ENCODE measurements at regions not wholly inside any gene's neighbourhood (a gene's known extent, or its start where the extent isn't known, plus 50 kb on each side); places are given as distances from the start of the nearest gene placed in this dataset.

DNA sequence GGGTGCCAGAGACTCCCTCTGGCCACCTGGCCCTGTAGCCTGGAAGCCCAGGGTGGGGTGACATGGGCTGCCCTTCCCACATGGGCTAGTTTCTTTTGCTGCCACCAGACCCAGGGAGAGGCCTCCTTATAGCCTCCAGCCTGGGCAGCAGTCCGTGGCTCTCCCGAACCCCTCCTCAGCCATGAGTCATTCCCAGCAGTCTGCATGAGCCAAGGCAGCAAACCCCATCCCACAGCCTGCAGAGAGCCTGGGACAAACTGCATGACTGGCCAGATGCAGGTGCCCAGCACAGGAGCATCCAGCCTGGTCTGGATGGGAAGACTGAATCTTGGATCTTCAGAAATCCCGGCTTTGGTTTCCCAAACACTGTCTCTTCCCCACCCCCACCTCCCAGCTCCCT, 75.7 kb downstream of the MRPL14 start:
- DNase-seq (ENCODE audit: low read depth, low spot score) = no peak
- no peak overlapping the region for H3K4me3 ChIP-seq (ENCODE audit: low read length)

DNA sequence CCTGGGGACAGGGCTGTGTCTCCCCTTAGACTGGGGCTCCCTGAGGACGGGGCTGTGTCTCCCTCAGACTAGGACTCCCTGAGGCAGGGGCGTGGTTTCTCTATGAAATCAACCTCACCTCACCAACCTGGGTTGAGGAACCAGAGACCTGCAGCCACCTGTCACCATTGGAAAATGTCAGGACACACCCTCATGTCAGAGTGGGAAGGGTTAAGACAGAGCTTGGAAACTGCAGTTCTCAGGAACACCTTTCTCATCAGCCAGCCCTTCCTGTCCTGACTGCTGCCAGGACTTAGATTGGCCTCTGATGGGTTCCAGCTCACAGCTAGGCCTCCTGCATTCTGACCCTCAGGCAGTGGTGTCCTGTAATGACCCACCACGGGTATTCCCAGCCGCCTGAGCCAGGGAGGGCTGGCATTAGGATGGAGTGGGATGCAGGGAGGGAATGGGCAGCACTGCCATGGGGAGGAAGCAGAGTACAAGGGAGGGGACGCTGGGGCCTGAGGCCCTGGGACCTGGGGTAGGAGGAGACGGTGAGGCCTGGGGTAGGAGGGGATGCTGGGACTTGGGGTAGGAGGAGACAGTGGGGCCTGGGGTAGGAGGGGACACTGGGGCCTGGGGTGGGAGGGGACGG, 76.3 kb downstream of the MRPL14 start:
- H3K4me3 ChIP-seq (ENCODE audit: low read length) = no peak overlapping the region
- DNase-seq (ENCODE audit: low read depth, low spot score) = no peak

DNA sequence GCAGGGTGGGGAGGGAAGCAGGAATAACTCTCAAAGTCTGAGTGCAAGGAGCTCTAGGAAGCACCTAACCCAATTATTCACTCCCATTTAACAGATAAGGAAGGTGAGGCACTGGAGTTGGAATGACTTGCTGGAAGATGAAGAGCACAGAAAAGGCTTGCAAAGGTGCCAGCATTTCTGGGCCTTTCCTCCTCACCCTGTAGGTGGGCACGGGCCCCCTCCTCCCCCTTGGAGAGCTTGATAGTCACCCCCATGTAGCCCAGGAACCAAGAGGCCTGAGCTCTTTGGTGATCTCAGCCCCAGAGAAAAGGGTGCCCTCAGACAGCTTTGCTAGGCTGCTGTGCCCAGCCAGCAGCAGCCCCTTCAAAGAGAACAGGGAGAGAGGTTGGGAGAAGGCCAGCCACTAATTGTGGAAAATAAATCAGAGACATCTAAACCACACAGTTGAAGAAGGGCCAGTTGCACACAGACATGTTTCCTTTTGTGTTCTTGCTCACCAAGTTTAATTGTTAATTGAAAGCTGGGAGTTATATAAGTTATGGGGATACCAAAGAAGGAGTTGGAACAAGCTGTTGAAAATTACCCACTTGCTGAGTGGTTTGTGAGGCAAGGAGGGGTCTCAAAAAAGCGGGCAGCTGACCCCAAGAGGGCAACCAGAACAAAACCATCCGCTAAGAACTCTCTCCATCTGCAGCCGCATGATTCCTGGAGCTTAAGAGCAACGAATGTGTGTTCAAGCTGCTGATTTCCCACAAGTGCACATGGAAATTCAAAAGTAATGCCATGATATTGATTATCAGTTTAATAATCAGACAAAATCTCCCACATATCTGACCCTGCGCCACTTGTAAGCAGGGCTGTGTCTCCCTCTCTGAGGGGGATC, 77.0 kb downstream of the MRPL14 start:
- DNase-seq (ENCODE audit: low read depth, low spot score) = no peak

DNA sequence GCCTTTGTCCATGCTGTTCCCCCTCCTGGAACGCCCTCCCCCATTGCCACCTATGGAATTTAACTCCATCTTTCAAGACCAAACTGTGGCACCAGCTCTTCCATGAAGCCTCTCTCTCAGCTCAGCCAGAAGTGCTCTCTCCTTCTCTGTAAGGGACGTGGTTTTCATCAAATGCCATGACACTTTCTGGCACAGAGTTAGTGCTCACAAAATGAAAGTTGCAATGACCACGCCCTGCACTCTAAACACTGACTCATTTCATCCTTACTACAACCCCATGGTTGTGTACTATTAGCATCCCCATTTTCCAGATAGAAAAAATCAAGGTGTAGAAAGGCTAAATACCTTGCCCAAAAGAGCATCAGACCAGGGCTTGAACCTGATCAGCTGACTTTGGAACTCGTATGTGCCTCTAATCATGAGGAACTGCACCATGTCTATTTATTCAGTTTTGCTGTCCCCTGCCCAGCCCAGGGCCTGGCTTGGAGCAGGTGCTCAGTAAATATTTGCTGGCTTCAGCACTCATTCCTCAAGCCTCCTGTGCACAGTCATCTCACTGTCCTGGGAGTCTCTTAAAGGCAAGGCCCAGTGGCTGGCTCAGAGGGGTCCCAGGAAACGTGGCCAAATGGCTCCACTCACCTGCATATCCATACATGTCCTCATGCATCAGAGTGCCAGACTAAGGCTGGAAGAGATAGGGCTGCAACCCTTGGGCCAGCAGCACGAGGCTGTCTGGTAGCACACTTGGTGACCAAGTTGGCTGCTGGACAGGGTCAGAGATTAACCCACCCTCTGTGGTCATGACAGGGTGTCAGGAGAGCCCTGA, 77.9 kb downstream of the MRPL14 start:
- no peak overlapping the region for H3K4me3 ChIP-seq (ENCODE audit: low read length)
- no peak for DNase-seq (ENCODE audit: low read depth, low spot score)

More for the DNA sequence above, 77.0 kb downstream of the MRPL14 start:
- H3K4me3 ChIP-seq (ENCODE audit: low read length) = no peak overlapping the region

DNA sequence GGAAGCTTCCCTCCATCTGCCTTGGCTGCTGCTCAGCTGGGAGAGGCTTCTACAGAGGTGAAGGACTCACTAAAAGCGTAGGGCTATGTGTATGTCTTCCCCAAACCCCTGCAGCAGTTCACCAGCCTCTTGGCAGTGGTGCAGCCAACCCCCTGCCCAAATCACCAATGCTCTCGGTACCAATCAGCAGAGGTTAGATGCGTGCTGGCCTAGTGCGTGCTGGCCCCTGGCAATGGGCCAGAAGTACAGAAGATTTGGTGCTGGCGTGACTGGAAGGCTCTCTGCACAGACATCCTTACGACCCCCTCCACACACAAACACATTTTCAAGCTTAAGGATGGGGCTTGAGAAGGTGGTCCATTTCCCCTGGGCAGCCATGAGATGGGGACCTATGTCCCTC, 79.0 kb downstream of the MRPL14 start:
- no peak for DNase-seq (ENCODE audit: low read depth, low spot score)
- H3K4me3 ChIP-seq (ENCODE audit: low read length) = no peak overlapping the region

DNA sequence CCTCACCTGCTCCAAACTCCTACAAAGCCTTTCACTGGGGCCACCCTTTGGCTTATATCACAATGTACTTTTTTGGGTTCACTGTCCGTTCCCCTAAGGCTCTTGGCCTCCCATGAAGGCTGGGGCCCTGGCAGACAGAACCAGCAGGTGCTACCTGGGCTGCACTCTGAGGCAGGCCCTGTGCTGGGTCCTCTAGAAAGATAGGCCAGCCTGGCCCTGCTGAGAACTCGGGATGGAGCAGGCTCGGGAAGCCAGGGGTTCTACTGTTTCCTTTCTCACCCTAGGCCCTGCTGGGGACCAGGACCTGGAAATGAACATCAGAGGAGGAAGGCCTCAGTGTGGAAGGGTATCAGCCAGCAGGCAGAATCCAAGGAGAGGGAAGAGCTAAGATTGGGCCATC, 79.5 kb downstream of the MRPL14 start:
- H3K4me3 ChIP-seq (ENCODE audit: low read length) = no peak overlapping the region
- DNase-seq (ENCODE audit: low read depth, low spot score) = no peak

DNA sequence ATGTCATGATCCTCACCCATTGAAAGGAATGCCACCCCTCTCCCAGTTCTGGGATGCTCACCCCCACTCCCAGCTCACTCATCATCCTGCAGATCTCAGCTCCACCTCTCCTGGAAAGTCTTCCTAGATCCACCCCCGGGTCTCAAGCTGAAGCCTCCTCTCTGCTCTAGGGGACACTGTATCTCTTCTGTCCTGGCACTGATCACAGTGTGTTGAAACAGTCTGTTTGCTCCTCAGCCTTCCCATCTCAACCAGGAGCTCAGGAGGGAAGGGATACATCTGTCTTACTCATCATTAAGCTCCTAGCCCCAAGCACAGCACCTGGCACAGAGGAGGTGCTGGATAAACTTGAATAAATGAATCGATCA, 80.1 kb downstream of the MRPL14 start:
- no peak for DNase-seq (ENCODE audit: low read depth, low spot score)
- H3K4me3 ChIP-seq (ENCODE audit: low read length) = no peak overlapping the region

DNA sequence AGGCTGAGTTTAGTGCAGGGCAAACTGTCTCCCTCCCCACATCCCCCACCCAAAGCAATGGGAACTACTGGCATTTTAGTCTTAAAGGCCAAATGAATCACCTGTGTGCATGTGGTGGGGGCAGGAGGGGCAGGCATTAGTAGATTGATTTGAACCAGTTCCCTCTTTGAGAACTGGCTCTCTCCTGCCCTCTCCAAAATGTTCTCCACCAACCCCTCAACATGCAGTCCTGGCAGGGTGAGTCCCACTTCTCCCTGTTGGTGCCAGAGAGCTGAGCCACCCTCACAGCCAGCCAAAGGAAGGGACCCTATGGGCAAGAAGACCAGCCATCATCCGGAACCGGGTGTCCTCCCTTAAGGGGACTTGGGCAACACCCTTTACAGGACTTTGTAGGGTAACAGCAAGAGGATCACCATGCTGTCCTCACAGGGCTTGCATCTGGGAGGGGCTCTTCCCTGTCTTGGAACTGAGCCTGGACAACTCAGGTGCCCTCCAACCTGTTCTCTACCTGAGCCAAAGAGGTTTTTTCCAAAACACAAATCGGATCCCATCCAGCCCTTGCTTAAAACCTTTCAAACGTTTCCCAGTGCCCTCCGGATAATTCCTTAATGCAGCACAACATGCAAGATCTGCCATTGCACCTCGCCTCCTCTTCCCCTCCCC, 80.6 kb downstream of the MRPL14 start:
- DNase-seq (ENCODE audit: low read depth, low spot score) = no peak

DNA sequence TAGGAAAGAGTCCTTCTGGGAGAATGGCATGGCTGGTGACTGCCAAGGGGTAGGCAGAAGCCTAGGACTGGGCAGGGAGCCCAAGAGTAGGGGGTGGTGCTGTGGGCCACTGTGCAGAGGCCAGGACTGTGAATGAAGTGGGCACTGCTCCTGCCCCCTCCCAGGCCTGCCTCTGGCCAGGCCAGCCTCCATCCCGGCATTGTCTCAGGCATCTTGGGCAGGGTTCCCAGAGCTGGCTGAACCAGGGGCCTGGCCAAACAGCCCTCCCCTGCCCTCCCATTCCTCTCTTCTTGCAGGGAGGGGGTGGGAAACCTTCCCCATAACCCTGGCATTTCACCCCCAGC, 81.6 kb downstream of the MRPL14 start:
- no peak for DNase-seq (ENCODE audit: low read depth, low spot score)
- no peak overlapping the region for H3K4me3 ChIP-seq (ENCODE audit: low read length)

More for the DNA sequence above, 80.6 kb downstream of the MRPL14 start:
- H3K4me3 ChIP-seq (ENCODE audit: low read length) = no peak overlapping the region

DNA sequence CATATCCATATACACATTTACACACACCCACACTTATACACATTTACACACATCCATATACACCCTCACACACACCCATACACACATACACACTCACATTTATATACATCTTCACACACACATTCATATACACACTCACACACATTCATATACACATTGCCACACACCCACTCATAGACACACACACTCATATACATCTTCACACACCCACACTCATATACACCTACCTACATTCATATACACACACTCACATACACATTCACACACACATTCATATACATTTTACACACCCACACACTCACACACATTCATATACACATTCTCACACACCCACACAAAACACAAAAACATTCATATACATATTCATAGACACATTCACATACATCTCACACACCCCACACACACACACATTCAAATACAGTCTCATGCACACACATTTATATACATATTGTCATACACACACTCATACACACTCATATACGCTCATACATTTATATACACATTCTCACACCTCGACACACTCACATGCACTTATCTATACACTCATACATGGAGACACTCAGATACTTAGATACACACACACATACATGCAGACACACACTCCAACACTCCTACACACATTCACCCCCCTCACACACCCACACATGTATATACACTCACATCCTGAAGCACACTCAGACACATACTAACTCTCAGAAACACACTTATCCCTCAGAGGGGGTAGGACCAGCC, 82.1 kb downstream of the MRPL14 start:
- no peak for DNase-seq (ENCODE audit: low read depth, low spot score)
- H3K4me3 ChIP-seq (ENCODE audit: low read length) = no peak overlapping the region

DNA sequence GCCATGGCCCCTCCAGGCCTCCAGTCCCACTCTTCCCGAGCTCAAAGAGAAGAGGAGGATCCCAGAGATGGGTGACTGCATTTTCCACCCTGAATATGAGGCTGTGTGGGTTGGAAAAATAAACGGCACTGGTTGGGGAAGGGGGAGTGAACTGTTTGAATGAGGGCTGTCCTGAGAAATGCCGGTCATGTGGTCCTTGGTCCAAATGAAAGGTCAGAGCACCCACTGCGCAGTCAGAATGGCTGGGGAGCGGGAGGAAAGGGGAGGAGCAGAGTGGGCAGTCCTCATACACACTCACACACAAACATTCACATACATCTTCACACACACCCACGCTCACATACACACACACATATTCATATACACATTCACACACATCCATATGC, 83.1 kb downstream of the MRPL14 start:
- DNase-seq (ENCODE audit: low read depth, low spot score) = no peak
- H3K4me3 ChIP-seq (ENCODE audit: low read length) = no peak overlapping the region

DNA sequence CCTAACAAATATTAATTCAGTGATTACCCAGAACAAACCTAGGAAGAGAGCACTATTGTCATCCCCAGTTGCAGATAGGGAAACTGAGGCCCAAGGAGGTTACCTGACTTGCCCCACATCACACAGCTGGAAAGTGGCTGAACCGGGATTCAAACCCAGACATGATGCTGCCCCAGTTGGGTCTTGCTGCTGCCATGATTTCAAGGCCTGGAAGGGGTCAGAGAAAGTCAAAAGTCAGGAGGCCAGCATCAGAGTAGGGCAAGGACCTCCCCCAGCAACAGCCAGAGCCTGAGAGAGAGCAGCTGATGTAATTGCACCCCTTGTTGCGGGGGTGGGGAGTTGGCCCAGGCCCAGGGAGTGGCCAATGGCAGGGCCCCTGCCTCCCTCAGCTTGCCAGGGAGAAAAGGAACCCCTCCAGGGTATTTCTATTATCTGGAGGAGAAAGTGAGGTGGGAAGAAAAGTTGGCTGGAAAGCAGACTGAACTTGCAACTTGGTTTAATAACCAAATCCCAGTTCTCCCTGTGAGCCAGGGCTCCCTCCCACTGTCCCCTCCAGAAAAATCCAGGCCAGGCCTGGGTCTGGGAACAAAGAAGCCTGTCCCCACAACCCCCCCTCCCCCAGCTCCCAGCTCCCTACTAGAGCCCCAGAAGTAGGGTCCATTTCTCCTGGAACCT, 83.6 kb downstream of the MRPL14 start:
- no peak overlapping the region for H3K4me3 ChIP-seq (ENCODE audit: low read length)
- DNase-seq (ENCODE audit: low read depth, low spot score) = no peak

DNA sequence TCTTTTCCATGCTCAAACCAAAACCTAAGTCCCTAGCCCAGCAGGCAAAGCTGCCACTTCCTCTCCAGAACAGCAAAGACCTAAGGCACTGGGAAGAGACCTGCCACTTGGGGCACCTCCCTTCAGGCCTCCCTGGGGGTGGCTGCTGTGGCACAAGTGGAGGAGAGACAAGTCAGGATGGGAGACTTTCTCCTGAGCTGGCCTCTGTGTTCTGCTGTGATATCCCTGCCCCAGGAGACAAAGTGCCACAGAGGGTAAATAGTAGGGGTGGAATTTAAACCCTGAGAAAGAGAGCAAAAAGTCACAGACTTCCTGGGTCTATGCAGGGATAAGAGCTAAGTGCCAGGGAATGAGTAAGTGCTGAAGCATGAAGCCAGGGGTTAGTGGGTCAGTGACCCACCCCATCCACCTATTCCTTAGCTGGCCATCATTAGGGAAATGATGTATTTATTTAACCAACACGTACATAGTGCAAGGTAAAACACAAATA, 84.2 kb downstream of the MRPL14 start:
- no peak overlapping the region for H3K4me3 ChIP-seq (ENCODE audit: low read length)
- peak; percentile 8 for DNase-seq (ENCODE audit: low read depth, low spot score)

DNA sequence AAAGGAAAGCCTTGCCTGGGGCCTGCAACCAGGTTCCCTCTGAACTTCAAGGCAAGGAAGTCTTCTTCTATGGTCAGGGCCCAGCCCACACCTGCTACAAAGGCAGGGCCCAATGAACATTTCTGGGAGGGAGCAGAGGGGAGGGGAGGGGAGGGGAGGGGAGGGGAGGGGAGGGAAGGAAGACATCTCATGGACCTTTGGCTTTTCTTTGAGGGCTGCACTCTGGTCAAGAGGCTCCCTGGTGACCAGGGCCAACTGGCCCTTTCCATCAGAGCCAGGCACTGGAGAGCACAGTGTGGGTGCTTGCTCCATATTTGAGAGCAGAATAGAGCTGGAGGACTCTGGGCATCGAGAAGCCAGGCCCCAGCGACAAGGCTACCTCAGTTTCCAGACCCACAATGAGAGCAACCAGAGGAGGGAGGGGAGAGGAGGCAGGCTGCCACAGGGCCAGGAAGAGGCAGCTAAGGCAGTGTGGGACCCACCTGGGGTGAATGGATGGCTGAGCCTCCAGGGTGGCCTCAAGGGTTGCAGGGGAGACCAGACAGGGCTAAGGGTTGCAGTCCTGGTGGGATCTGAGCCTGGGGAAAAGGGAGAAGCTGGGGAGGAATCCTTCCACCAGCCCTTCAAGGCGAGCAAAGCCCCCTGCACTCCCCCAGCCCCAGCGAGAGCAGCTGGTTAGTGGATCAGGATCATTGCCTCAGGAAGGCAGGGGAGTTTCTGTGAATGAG, 84.8 kb downstream of the MRPL14 start:
- DNase-seq (ENCODE audit: low read depth, low spot score) = no peak
- no peak overlapping the region for H3K4me3 ChIP-seq (ENCODE audit: low read length)

DNA sequence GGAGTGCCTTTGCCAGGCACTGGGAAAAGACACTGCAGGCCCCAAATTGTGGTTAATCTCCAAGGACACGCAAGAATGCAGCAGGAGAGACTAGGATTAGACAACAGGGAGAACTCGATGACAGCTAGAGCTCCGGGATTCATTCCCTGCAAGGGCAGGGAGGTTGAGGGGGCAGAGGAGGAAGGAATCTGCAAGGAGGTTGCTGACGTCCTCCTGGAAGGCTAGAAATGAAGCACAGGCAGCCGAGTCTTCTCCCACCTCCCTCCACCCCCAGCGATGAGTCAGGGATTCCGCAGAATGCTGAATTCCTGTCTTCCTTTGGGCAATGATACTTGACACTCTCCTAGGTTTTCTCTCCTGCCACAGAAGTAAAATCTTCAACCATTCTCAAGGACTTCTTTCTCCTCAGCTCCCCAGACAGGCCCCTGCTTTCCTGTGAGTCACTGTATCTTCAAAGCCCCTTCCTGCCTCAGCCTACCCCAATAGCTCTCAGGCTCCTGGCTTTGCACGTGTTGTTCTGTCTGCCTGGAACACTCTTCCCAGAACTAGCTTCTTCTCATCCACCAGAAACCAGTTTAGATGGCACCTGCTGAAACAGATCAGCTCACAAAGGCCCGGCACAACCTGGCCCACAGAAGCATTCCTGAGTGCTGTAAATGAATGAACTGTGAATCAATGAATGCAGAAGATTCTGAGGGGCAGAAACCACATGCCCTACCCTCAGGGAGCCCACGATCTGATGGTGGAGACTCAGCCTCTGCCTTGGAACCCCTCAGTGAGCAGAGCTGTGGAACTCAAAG, 85.6 kb downstream of the MRPL14 start:
- peak; percentile 27 for DNase-seq (ENCODE audit: low read depth, low spot score)
- no peak overlapping the region for H3K4me3 ChIP-seq (ENCODE audit: low read length)

DNA sequence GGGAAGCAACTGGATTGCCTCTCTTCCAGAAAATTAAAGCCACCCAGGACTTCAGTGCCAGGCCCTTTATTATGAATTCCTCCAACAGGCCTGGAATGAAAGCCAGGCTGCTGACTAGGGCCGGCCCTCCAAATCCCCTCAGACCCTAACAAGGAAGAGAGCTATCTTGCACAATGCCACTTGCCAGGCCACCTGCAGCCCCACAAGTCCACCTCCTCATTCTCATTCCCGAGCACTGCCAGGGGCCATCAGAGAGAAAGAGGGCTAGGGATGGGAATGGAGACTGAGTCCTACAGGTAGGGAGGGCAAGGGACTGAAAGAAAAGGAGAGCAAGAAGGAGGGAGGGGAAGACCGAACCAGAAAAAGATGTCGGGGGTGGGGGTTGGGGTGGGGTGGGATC, 86.5 kb downstream of the MRPL14 start:
- H3K4me3 ChIP-seq (ENCODE audit: low read length) = no peak overlapping the region
- no peak for DNase-seq (ENCODE audit: low read depth, low spot score)

DNA sequence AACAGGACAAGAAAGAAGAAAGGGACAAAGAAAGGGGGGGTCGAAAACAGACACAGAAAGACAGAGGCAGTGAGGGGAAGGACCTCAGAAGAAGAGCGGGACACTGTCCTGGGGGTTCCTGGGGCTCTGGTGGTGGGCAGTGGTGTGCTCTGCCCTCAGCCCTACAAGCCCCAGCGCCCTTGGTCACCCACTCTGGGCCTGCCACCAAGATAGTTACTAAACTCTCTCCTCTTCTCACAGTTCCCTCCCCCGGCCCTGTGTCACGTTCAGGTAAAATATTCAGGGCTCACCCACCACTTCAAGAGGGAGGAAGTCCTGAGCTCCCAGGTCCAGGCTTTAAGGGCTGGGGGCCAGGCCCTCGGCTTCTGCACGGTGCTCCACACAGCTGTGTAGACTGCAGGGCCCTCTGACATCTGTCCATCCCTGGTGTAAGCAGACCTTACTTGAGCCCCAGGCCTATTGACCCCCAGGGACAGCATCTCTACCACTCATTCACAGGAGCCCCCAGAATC, 87.4 kb downstream of the MRPL14 start:
- DNase-seq (ENCODE audit: low read depth, low spot score) = no peak
- H3K4me3 ChIP-seq (ENCODE audit: low read length) = no peak overlapping the region
